ENCODE measurements at regions not wholly inside any gene's neighbourhood (a gene's known extent, or its start where the extent isn't known, plus 50 kb on each side); places are given as distances from the start of the nearest gene placed in this dataset.

DNA sequence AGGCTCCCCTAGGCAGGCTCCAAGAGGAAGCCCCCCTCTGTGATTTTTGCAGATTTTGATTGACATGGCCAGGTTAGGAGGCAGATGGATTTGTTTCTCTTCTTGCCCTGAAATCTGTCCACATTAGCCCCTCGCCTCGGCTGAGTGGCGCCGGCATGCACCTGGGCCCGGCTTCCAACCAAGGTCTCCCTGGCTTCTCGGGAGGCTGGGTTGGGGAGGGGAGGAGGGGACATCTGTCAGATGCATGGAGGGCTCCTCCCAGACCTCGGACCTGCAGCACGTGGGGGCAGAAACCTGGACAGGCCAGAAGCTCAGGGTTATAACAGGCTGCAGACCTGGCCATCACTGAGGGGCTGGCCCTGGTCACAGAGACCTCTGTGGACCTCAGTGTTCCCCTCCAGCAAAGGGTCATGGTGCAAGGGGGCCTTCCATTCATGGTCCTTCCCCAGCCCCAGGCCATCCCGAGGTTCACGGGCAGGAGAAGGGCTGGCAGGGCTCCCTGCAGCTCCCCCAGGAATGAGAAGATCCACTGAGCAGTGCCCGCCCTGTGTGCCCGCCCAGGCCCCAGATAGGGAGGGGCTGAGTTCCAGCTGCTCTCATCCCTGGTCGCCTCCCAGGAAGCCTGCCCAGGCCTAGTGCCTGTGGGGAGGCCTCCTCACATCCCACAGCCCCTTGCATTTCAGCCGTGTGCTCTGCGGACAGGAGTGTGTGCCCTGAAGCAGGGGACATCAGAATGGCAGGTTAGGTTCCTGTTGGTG, 747.8 kb downstream of the BRD1 start:
- no peak for DNase-seq (ENCODE audit: low read depth in 2 of 2)

DNA sequence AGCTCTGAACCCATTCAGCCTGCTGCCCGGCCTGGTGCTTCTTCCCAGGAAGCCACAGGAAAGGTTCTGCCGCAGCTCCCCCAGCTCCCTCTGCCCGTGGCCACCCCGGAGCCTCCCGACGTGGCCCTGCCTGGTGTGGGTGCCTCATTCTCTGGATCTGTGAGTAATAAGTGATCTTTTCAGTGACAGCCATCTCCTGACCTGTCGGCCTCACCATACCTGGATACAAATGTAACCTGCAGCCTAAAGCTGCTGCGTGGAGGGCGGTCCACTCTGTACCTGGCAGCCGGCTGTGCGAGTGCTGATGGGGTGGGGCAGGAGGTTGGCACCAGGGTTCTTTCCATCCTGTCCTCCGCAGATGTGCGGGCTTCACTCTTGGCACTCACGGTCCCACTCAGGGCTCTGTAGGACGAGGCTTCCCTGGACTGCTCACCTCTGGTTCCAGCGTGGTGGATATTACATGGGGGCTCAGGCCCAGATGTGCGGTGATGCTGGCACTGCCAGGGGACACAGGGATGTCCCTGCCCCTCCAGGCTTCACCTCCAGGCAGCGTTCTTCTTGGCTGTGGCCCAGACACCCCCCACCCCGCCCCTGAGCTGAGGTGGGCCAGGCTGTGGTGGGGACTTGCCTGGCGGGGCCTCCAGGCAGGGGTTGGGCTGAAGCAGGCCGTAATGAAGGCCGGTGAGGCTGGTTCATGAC, 748.5 kb downstream of the BRD1 start:
- DNase-seq (ENCODE audit: low read depth in 2 of 2): no peak

DNA sequence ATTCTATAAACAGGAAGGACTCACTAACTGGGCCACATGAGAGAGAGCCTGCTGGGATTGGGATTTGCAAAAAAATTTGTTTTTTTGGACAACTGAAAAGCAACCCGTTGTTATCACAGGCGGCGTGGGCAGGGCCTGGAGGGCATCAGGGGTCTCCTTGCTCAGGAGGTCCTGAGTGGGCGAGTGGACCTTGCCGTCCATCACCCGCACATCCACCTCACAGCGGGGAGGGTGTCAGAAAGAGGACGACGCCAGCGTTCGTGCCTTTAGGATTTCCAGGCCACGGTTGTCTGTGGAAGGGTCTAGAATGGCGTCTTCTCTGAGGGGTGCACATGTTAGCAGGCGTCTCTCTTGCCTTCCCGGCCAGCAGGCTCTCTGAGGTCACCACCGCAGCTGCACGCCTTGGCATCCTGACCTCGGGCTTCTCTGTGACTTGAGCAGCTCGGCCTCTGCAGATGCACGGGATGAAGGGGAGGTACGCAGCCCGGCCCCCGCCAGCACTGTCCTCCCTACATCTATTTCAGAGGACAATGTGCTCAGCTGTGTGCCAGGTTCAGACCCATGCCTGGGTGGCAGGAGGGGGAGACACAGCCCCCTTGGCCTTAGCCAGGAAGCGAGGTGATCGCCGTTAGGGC, 749.5 kb downstream of the BRD1 start:
- DNase-seq (ENCODE audit: low read depth in 2 of 2): no peak

DNA sequence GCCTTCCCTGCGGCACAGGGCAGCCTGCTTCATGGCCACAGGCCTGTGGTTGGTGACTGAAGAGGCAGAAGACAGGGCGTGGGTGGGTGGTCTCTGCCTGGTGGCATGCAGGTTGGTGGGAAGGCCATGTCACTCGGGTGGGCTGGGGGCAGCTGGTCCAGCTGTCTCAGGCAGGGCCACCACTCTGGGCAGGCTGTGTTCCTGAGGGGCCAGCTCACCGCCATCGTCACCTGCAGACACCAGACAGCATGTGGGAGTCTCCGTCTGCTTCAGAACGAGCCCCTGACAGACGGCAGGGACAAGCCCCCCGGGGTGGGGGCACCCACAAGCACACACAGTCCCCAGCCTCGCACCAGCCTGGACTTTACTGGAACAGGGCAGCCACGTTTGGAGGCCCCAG, 750.1 kb downstream of the BRD1 start:
- DNase-seq (ENCODE audit: low read depth in 2 of 2): no peak

DNA sequence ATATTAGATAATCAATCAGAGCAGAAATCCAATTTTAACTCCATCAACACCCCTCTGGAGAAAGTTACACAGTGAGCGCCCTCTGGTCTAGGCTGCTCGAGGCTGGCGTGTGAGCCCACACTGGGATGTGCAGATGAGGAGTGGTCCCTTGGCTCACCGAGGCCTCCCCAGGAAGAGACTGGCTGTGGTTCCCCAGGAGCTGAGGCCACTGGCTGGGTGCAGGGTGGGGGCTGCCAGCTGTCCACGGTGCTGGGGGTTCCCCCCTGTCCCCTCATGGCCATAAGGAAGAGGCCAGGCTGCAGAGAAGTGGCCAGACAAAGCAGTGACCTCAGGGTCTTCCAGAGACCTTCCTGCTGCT, 750.7 kb downstream of the BRD1 start:
- DNase-seq (ENCODE audit: low read depth in 2 of 2): no peak

DNA sequence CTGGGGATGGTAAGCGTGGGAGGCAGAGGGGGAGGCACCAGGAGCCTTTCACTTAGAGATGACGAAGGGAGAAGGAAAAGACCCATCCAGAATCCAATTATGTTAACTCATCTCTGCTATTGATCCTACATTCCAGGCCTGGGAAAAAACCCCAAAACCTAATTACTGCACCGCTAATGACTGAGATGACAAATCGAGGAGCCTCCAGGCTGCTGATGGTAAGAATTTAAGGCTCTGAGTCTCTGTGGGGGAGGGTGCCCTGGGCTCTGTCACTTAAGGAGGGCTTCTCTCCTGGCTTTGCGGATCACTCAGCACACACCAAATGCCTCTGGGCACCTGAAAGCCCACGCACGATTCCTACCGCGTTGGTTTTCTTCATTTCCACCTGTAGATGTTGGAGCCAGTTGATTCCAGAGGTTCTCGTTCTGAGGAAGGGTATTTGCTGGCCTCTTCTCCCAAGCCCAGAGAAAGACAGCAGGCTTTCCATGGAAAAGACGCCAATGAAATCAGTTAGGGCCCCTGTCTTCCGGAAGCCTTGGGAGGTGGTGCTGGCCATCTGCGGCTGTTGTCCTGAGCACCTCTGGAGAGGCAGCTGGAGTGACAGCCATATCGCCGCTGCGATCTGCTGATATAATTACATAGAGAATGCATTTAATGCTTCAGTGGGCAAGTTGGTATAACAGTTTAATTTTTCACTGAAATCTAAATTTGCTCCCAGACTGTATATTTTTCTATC, 751.2 kb downstream of the BRD1 start:
- no peak for DNase-seq (ENCODE audit: low read depth in 2 of 2)

DNA sequence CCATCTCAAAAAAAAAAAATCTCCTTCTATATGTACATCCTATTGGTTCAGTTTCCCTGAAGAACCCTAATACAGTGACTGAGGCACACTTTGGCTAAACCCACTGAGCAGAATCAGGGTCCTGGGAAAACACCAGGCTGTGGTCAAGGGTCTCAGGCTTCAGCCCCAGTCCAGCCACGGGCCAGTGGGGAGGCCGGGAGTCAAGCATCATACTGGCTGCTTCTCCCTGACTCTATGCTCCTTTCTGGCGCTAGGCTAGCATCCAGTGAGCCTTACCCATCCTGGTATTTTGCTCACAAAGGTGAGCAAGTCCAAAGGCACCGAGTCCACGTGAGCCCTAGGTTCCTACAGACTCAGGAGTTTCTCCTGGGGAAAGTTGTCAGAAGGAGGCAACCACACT, 752.5 kb downstream of the BRD1 start:
- DNase-seq (ENCODE audit: low read depth in 2 of 2): no peak

DNA sequence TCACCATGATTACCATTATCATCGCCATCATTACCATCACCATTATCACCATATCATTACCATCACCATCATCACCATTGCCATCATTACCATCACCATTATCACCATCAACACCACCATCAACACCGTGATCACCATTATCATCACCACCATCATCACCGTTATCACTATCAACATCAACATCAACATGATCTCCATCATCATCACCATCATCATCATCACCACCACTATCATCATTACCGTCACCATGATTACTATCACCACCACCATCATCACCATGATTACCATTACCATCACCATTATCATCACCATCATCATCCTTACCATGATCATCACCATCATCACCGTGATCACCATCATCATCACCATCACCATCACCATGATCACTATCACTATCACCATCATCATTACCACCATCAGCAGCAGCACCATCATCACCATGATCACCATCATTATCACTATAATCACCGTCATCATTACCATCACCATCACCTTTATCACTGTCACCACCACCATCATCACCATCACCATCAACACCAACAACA, 753.7 kb downstream of the BRD1 start:
- DNase-seq (ENCODE audit: low read depth in 2 of 2): no peak

DNA sequence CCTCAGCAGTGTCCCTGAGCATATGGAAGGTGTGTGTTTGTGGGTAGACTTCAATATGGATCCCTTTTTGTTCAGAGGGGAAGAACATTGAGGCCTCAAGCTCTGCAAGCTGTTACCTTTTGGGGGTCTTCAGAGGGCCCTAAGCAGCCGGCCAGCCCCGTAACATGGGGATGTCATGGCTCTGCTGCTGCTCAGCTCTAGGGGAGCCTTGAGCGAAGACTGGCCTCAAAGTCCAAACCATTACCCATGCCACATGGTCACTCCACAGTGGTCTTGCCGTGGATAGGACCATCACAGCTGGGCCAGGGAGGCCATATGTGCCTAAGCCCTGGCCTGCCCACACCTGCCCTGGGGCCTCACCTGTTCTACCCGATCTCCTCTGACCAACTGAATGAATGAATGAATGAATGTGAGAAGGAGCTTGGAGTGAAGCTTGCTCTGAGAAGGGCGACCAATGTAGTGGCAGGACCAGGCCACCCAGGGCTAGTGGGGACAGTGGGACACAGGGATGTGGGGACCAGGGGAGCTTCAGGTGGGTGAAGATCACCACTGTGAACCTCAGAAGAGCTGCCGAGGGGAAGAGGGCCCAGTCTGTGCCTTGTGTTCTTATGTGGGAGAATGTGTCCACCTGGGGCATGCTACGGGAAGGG, 754.6 kb downstream of the BRD1 start:
- no peak for DNase-seq (ENCODE audit: low read depth in 2 of 2)

DNA sequence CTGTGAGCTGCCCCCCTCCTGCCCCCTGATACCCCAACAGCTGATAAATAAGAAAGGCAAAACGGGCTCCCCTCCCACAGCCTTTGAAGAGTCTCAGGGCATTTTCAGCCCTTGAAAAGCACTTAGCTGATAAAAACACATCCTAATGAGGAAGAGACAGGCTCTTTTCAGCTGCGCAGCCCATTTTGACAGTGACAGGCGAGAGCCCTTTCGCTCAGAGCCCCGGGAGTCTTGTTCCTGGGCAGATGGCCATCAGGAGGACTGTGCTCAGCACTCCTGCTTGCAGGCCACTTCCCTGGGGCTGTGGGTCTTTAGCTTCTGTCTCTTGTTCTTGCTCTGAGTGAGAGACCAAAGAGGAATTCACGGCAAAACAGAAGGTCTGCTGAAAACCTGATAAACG, 757.2 kb downstream of the BRD1 start:
- no peak for DNase-seq (ENCODE audit: low read depth in 2 of 2)

DNA sequence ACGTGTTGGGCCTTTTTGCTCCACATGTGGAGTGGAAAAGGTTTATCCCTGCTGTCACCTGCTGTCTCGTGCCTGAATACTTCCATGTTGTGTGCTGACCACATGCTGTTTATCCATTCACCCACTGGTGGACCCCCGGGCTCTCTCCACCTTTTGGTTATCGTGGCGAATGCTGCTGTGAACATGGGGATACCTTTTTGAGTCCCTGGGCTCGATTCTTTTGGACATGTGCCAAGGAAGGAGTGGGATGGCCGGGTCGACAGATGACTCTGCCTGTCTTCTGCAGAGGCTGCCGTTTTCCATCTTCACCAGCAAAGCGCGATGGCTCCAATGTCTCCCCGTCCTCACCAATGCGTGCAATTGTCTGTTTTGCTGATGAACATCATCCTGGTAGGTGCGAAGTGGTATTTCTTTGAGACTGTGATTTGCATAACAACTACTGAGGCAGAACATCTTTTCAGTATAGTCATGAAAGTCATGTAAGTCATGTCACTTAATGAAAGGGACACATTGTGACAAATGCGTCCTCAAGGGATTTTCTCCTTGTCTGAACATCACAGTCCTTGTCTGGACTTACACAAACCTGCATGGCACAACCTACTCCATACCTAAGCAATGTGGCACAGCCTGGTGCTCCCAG, 758.7 kb downstream of the BRD1 start:
- no peak for DNase-seq (ENCODE audit: low read depth in 2 of 2)

DNA sequence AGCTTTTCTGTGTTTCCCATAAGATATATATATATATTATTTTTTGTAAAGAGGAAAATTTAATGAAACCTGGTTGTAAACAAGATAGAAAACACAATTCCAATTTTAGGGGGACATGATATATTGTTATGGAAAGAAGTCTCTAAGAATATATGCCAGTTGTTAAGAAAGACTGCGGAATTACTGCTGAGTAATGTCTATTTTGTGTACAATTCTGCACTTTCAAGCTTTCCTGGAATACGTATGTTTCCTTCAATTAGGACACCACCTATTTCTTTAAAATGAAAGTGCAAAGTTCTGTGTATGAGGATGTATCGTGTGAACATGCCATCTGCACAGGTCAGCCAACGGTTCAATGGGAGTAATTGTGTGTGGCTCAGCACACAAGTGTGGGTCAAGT, 760.2 kb downstream of the BRD1 start:
- no peak for DNase-seq (ENCODE audit: low read depth in 2 of 2)

DNA sequence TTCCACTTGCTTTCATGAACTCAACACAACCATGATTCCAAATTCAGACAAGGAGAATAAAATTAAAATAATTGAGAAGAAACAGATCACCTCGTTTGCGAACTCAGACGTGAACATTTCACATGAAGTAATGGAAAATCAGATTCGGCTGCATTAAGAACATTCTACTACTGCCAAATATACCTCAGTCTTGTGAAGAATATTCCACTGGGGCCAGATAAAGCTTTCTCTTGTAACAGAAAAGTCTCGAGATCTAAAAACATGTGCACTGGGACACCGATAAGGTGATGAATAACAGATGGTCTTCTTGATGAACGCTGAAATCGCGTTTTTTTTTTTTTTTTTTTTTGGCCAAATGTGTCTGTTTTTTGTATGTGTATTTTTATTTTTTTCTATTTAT, 761.1 kb downstream of the BRD1 start:
- DNase-seq (ENCODE audit: low read depth in 2 of 2): no peak

DNA sequence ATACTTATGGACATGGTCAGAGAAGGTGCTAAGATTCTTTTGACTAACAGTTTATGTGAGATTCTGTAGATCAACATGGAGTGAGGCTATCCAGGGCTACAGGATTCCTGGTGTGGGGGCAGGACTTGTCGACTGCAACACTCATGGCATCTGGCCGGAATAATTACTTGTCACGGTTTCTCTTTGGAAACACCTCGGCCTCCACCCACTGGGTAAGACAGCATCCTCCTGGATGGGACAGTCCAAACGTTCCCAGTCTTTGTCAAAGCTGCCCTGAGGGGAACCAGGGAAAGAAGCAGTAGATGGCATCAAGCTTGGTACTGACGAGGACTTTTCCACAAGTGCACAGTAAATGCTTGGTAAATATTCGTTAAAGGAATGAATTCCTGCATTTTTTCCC, 762.8 kb downstream of the BRD1 start:
- DNase-seq (ENCODE audit: low read depth in 2 of 2): no peak

DNA sequence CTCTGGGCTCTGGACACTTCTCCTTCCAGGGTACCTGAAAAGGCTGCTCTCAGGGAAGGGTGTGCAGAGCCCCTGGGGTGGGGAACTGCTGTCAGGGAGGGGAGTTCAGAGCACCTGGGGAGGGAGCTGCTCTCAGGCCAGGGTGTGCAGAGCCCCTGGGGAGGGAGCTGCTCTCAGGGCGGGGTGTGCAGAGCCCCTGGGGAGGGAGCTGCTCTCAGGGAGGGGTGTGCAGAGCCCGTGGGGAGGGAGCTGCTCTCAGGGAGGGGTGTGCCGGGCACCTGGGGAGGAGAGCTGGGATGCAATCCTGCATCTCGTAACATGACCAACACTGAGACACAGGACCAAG, 764.2 kb downstream of the BRD1 start:
- DNase-seq (ENCODE audit: low read depth in 2 of 2): no peak

DNA sequence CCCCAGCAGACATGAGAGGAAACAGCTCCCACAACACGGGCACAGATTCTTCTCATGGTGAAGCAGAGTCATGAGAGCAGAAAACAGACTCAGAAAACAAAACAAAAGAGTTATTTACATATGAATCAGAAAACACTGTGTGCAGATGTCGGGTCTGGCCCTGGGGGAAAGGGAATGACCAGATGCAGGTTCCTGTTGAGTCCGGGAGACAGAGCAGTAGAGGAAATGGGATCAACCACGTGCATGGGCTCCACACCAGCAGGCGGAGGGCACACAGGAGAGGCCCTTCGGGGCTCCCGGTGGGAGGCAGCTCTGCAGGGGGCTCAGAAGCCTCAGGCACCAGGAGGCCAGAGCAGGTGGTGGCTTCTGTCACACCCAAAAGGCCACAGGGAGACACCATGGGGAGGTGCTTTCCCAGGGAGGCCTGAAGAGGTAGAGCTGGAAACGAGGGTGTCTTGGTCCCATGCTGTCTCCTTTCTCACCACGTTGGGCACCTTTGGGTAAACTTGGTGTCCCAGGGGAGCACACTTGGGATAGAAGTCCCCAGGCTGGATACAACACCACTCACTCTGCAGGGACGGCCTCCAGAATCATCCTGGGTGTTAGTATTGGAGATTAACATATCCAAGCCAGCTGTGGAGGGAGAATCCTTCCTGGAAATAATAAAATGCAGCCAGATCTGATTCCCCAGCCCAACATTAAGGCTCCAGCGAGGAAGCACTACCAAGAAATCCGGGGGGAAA, 764.7 kb downstream of the BRD1 start:
- no peak for DNase-seq (ENCODE audit: low read depth in 2 of 2)

DNA sequence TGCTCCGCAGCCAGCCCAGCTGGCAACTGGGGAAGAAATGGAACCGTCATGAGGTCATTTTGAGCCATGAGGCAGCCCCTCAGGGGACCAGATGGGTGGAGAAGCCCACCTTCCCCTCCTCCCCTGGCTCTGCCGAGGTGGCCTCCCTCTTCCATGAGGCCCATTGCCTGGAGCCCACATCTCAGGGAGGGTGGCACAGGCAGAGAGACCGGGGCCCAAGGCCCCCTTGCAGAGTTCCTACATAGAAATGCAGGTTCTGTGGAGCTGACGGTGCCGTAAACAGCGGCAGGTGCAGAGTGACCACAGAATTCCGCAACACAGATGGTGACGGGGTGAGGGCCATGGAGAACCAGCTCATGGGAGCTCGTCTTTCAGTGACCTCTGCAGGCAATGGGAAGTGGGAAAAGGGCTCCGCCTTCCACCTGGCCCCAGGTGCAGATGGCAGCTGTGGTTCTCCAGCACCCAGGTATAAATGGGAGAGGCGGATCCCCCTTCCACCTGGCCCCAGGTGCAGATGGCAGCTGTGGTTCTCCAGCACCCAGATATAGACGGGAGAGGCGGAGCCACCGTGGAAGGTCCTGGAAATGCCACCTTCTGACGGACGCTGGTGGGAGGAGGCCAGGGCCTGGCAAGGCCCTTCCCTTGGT, 765.4 kb downstream of the BRD1 start:
- DNase-seq (ENCODE audit: low read depth in 2 of 2): no peak

DNA sequence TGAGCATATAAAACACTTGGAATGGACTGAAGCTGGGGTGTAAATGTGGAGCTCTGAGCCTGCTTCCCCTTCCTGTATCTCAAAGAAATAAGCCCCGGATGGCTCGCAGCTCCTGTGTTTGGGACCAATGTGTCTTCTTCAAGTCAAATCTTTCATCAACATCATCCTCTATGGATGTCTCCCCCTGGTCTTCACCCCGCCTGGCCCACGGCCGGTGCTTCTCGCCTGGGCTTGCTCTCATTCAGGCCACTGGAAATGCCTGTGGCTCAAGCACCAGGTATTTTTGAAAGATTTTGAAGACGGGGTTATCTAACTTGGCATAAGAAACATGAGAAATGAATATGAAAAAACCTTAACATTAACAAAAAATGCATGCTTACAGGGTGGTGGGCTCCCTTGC, 769.8 kb downstream of the BRD1 start:
- no peak for DNase-seq (ENCODE audit: low read depth in 2 of 2)

DNA sequence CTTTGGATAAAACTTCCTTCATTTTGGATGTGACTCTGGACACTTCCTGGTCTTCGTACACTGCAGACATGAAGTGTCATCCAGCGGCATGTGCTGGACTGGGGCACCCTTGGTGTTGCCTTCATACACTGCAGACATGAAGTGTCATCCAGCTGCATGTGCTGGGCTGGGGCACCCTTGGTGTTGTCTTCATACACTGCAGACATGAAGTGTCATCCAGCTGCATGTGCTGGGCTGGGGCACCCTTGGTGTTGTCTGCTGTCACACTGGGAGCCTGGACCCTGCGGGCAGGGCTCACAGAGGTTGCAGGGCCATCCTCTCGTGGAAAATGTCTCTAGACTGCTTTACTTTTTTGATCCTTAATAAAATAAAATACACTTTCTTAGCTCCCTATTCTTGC, 771.4 kb downstream of the BRD1 start:
- DNase-seq (ENCODE audit: low read depth in 2 of 2): no peak

DNA sequence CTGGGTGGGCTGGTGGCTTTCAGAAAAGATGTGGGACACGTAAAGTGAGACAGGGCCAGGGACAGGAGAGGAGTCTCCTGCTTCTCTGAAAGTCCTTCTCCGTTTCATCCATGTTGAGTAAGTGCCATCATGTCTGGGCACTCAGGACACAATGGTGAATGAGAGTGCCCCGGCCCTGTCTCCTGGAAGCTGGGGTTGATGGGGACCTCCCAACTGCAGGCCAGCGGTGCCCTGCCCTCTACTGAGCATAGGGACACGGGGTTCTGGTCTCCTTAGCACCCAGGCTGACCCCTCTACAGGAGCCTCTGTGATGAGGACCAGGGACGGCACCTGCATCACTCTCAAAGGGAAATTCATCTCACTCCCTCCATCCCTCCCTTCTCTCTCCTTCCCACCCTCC, 772.3 kb downstream of the BRD1 start:
- DNase-seq (ENCODE audit: low read depth in 2 of 2): no peak
